ENCODE measurements at regions not wholly inside any gene's neighbourhood (a gene's known extent, or its start where the extent isn't known, plus 50 kb on each side); places are given as distances from the start of the nearest gene placed in this dataset.
"Not testable (repeated sequence)": the region's sequence is repeated elsewhere in the genome, so short reads cannot be mapped to it uniquely, and the experiment has no call there.

DNA sequence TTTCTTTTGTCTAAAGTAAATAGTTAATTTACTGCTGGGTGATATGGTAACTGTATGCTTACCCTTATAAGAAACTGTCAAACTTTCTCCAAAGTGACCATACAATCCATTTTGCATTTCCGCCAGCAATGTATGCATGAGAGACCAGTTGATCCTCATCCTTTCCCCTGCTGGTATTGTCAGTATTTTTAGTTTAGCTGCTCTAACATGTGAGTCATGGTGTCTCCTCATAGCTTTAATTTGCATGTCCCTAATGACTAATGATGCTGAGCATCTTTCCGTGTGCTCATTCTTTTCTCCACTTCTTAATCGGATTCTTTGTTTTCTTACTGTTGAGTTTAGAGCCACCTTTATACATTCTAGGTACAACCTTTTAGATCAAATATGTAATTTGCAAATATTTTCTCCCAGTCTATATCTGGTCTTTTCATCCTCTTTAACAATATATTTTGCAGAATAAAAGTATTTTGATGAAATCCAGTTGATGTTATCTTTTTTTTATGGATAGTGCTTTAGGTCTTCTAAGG, 379.9 kb downstream of the BCL2L11 start:
- H3K9ac ChIP-seq (replicated peaks in 1 of 4; ENCODE audit: extremely low read depth in 1 of 4, low read depth in 3 of 4, low read length in 3 of 4); H2BK120ac ChIP-seq (replicated peaks; ENCODE audit: low read depth, low read length); POLR2A ChIA-PET (ENCODE audit: partially characterized antibody): not testable (repeated sequence)

DNA sequence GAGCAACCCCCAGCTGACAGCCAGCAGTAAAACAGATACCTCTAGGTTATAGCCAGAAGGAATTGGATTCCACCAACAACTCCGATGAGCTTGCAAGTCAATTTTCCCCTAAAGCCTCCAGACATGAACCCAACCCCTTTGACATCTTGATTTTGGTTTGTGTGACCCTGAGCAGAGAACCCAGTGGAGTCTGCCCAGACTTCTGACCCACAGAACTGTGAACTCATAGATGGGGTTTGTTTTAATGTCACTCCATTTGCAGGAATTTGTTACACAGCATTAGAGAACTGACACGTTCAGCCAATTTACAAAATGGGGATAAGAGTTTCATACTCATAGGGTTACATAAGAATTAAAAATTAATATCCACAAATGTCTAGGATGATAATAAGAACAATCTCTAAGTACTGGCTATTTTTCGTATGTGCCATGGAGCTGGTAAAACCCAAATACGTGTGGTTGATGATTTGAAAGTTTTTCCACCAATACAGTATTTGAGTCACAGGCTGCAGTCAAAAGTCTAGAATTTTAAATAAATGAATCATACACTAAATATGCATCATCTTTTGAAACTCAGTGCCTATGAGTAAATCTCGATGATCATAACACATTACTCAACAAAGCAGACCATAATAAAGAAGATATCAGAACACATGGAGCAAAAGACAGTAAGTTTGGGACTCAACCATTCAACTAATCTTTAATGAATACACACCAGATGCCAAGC, 380.0 kb downstream of the ANAPC1 start:
- H3K4me1 ChIP-seq (replicated peaks in 1 of 4; ENCODE audit: control insufficient read depth in 3 of 4, insufficient read depth in 4 of 4, low read length in 3 of 4); H2AFZ ChIP-seq (ENCODE audit: low read length); H4K20me1 ChIP-seq (replicated peaks in 1 of 2; ENCODE audit: control insufficient read depth in 1 of 2, insufficient read depth in 2 of 2, low read length in 2 of 2); H3K4me3 ChIP-seq (ENCODE audit: extremely low read depth in 1 of 4, insufficient read depth in 2 of 4, low read depth in 3 of 4, low read length in 4 of 4); H3K79me1 ChIP-seq (ENCODE audit: low read depth, low read length); H3K18ac ChIP-seq (ENCODE audit: extremely low read depth, low read length); H2BK120ac ChIP-seq (replicated peaks; ENCODE audit: low read depth, low read length); FAIRE-seq; DNase-seq (ENCODE audit: low read depth in 1 of 2, low spot score in 2 of 2); H3K56ac ChIP-seq (replicated peaks; ENCODE audit: insufficient read length, low read depth, low read length); CTCF ChIA-PET (ENCODE audit: partially characterized antibody); H2BK20ac ChIP-seq (ENCODE audit: low read length); H3K79me2 ChIP-seq (ENCODE audit: control insufficient read depth in 1 of 2, insufficient read depth in 2 of 2, low read length in 2 of 2); H3K27ac ChIP-seq (ENCODE audit: low read depth, low read length); H3K27me3 ChIP-seq (replicated peaks in 1 of 4; ENCODE audit: control insufficient read depth in 3 of 4, extremely low read depth in 1 of 4, insufficient read depth in 3 of 4, low read length in 3 of 4); H4K5ac ChIP-seq (ENCODE audit: insufficient read length, low read depth, low read length); H2BK5ac ChIP-seq (ENCODE audit: low read depth, low read length); H3K23ac ChIP-seq (ENCODE audit: insufficient read length); H3K9me3 ChIP-seq (ENCODE audit: insufficient read depth in 2 of 2, low read depth in 1 of 2, low read length in 1 of 2); H3K36me3 ChIP-seq (ENCODE audit: control insufficient read depth in 2 of 4, insufficient read depth in 4 of 4, low read length in 3 of 4); H4K91ac ChIP-seq (replicated peaks; ENCODE audit: insufficient read length, low read length); H3K4me2 ChIP-seq (ENCODE audit: insufficient read depth in 1 of 2, low read depth in 2 of 2, low read length in 2 of 2); H2BK15ac ChIP-seq (ENCODE audit: low read length); H3K14ac ChIP-seq (ENCODE audit: insufficient read length); POLR2A ChIA-PET (ENCODE audit: partially characterized antibody); H2BK12ac ChIP-seq (ENCODE audit: low read depth, low read length); H2AK5ac ChIP-seq (ENCODE audit: low read depth, low read length); H4K8ac ChIP-seq (ENCODE audit: extremely low read depth, insufficient read depth, low read length); H3K4ac ChIP-seq (replicated peaks; ENCODE audit: insufficient read length, low read depth, low read length); H3K9ac ChIP-seq (replicated peaks in 1 of 4; ENCODE audit: extremely low read depth in 1 of 4, low read depth in 3 of 4, low read length in 3 of 4); H3K23me2 ChIP-seq (ENCODE audit: low read depth, low read length): not testable (repeated sequence)
- WGBS, 2 experiments (ENCODE audit: extremely low coverage in 1 of 2, insufficient coverage in 1 of 2, insufficient read length in 1 of 2, insufficient replicate concordance in 2 of 2, low coverage in 1 of 2, low lambda C conversion rate in 2 of 2, missing lambda C conversion rate in 1 of 2) = no CpG with 5 or more reads among the region's 5 CpGs

More for the DNA sequence above, 379.9 kb downstream of the BCL2L11 start:
- H3K14ac ChIP-seq (ENCODE audit: insufficient read length); H3K79me1 ChIP-seq (ENCODE audit: low read depth, low read length); H2AK5ac ChIP-seq (ENCODE audit: low read depth, low read length); H4K20me1 ChIP-seq (replicated peaks in 1 of 2; ENCODE audit: control insufficient read depth in 1 of 2, insufficient read depth in 2 of 2, low read length in 2 of 2); H4K5ac ChIP-seq (ENCODE audit: insufficient read length, low read depth, low read length); H2BK20ac ChIP-seq (ENCODE audit: low read length); H3K27ac ChIP-seq (ENCODE audit: low read depth, low read length); H4K8ac ChIP-seq (ENCODE audit: extremely low read depth, insufficient read depth, low read length); H3K23ac ChIP-seq (ENCODE audit: insufficient read length); H3K4me1 ChIP-seq (replicated peaks in 1 of 4; ENCODE audit: control insufficient read depth in 3 of 4, insufficient read depth in 4 of 4, low read length in 3 of 4); H3K18ac ChIP-seq (ENCODE audit: extremely low read depth, low read length); H3K4me2 ChIP-seq (ENCODE audit: insufficient read depth in 1 of 2, low read depth in 2 of 2, low read length in 2 of 2); H2BK12ac ChIP-seq (ENCODE audit: low read depth, low read length); H3K56ac ChIP-seq (replicated peaks; ENCODE audit: insufficient read length, low read depth, low read length); H3K36me3 ChIP-seq (ENCODE audit: control insufficient read depth in 2 of 4, insufficient read depth in 4 of 4, low read length in 3 of 4); H2BK15ac ChIP-seq (ENCODE audit: low read length); H4K91ac ChIP-seq (replicated peaks; ENCODE audit: insufficient read length, low read length); FAIRE-seq; H3K9me3 ChIP-seq (ENCODE audit: insufficient read depth in 2 of 2, low read depth in 1 of 2, low read length in 1 of 2); H3K4me3 ChIP-seq (ENCODE audit: extremely low read depth in 1 of 4, insufficient read depth in 2 of 4, low read depth in 3 of 4, low read length in 4 of 4); H3K79me2 ChIP-seq (ENCODE audit: control insufficient read depth in 1 of 2, insufficient read depth in 2 of 2, low read length in 2 of 2); H3K23me2 ChIP-seq (ENCODE audit: low read depth, low read length); CTCF ChIA-PET (ENCODE audit: partially characterized antibody); H2AFZ ChIP-seq (ENCODE audit: low read length); H2BK5ac ChIP-seq (ENCODE audit: low read depth, low read length); H3K27me3 ChIP-seq (replicated peaks in 1 of 4; ENCODE audit: control insufficient read depth in 3 of 4, extremely low read depth in 1 of 4, insufficient read depth in 3 of 4, low read length in 3 of 4); H3K4ac ChIP-seq (replicated peaks; ENCODE audit: insufficient read length, low read depth, low read length); DNase-seq (ENCODE audit: low read depth in 1 of 2, low spot score in 2 of 2): not testable (repeated sequence)
- WGBS, 2 experiments (ENCODE audit: extremely low coverage in 1 of 2, insufficient coverage in 1 of 2, insufficient read length in 1 of 2, insufficient replicate concordance in 2 of 2, low coverage in 1 of 2, low lambda C conversion rate in 2 of 2, missing lambda C conversion rate in 1 of 2) = 94% methylated on average over 2 of the region's 3 CpGs; no CpG with 5 or more reads in 1 of the 2 experiments

All from H1 (cell line).